ENCODE measurements at regions not wholly inside any gene's neighbourhood (a gene's known extent, or its start where the extent isn't known, plus 50 kb on each side); places are given as distances from the start of the nearest gene placed in this dataset.

GRCh38 chr18:57895182-57895581, 92.1 kb upstream of the ATP8B1 start:
- no peak for TF ChIP-seq CTCF (IDR thresholded peaks at IDR 0.05)
- TF ChIP-seq POLR2AphosphoS5 (IDR thresholded peaks at IDR 0.05; ENCODE audit: low read depth, low read length): no peak
- no peak for TF ChIP-seq TAF1 (IDR thresholded peaks at IDR 0.05; ENCODE audit: borderline replicate concordance, low read depth, low read length)
